HAP-1 (cell line): ENCODE measurements at regions not wholly inside any gene's neighbourhood (a gene's known extent, or its start where the extent isn't known, plus 50 kb on each side); places are given as distances from the start of the nearest gene placed in this dataset.
"Not testable (repeated sequence)": the region's sequence is repeated elsewhere in the genome, so short reads cannot be mapped to it uniquely, and the experiment has no call there.

Experiments
- DNase-seq, 2 experiments: peaks; one replicate each; pipeline ENCODE4 v3.0.0-alpha.2; 2016 to 2020; ENCODE audit warnings: low spot score in 2 of 2
- H3K27me3 ChIP-seq: fragments of 250-450 bp; sonication (Bioruptor Pico); 2 replicates; pipeline ENCODE4 v1.5.1; 2020; ENCODE audit warnings: low read depth, mild to moderate bottlenecking, moderate library complexity
- H3K36me3 ChIP-seq: fragments of 250-450 bp; sonication (Bioruptor Pico); replicated peaks from 2 replicates; pipeline ENCODE4 v1.5.1; 2020; ENCODE audit warnings: mild to moderate bottlenecking
- H3K4me1 ChIP-seq: fragments of 250-450 bp; sonication (Bioruptor Pico); 2 replicates; pipeline ENCODE4 v1.5.1; 2020; ENCODE audit warnings: mild to moderate bottlenecking
- H3K4me3 ChIP-seq: fragments of 250-450 bp; sonication (Bioruptor Pico); 2 replicates; pipeline ENCODE4 v1.5.1; 2020; ENCODE audit warnings: mild to moderate bottlenecking, moderate library complexity
- H3K9me3 ChIP-seq: fragments of 250-450 bp; sonication (Bioruptor Pico); 2 replicates; pipeline ENCODE4 v1.5.1; 2020; ENCODE audit warnings: mild to moderate bottlenecking, moderate library complexity
- in situ Hi-C: fragments of 300-500 bp; cut with MboI; formaldehyde crosslinking; loops from 3 replicates; pipeline ENCODE4 v1.14.3; 2020; ENCODE audit warnings: low sequenced_read_pairs, inconsistent platforms, mixed read lengths

GRCh38 chr9:64370344-64370743, 914.7 kb downstream of the FOXD4L5 start:
- in situ Hi-C loops, H3K4me1 ChIP-seq, H3K36me3 ChIP-seq, H3K9me3 ChIP-seq, H3K4me3 ChIP-seq, DNase-seq, H3K27me3 ChIP-seq: not testable (repeated sequence)

DNA sequence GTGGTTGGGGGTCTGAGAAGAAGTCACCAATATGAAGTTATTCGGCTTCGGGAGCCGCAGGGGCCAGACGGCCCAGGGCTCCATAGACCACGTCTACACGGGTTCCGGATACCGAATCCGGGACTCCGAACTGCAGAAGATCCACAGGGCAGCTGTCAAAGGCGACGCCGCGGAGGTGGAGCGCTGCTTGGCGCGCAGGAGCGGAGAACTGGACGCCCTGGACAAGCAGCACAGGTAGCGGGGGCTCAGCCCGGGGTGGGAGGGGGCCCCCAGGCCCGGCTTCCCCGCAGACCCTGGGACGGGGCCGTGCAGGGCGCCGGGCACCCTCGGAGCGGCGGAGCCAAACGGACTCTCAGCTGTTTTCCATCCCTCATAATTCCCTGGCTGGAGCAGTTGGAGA, 915.4 kb downstream of the FOXD4L5 start:
- H3K36me3 ChIP-seq, H3K27me3 ChIP-seq, H3K9me3 ChIP-seq, in situ Hi-C loops, H3K4me1 ChIP-seq, H3K4me3 ChIP-seq: not testable (repeated sequence)
- peak in 1 of 2 experiments; percentile 13 for DNase-seq

DNA sequence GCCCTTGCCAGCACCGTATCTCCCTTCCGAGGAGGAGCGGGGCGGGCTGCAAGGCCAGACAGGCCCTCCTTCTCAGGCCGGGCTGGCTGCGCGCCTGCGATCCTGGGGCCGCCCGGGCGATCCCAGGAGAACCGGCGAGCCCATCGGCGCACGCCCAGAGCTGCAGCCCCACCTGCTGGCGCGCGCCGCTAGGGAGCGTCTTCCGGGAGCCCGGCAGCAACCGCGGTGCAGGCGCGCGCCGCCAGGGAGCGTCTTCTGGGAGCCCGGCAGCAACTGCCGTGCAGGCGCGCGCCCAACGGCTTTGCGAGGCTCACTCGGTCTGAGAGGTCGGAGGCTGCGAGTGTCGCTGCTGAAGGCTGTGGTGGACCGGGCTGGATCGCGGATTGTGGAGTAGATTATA, 915.9 kb downstream of the FOXD4L5 start:
- H3K4me1 ChIP-seq, H3K9me3 ChIP-seq, in situ Hi-C loops, H3K27me3 ChIP-seq, H3K36me3 ChIP-seq, H3K4me3 ChIP-seq: not testable (repeated sequence)
- DNase-seq: peak in 1 of 2 experiments; percentile 92

GRCh38 chr9:64368644-64368942, 916.4 kb downstream of the FOXD4L5 start:
- H3K4me3 ChIP-seq, H3K36me3 ChIP-seq, H3K27me3 ChIP-seq, H3K9me3 ChIP-seq, DNase-seq, in situ Hi-C loops, H3K4me1 ChIP-seq: not testable (repeated sequence)

DNA sequence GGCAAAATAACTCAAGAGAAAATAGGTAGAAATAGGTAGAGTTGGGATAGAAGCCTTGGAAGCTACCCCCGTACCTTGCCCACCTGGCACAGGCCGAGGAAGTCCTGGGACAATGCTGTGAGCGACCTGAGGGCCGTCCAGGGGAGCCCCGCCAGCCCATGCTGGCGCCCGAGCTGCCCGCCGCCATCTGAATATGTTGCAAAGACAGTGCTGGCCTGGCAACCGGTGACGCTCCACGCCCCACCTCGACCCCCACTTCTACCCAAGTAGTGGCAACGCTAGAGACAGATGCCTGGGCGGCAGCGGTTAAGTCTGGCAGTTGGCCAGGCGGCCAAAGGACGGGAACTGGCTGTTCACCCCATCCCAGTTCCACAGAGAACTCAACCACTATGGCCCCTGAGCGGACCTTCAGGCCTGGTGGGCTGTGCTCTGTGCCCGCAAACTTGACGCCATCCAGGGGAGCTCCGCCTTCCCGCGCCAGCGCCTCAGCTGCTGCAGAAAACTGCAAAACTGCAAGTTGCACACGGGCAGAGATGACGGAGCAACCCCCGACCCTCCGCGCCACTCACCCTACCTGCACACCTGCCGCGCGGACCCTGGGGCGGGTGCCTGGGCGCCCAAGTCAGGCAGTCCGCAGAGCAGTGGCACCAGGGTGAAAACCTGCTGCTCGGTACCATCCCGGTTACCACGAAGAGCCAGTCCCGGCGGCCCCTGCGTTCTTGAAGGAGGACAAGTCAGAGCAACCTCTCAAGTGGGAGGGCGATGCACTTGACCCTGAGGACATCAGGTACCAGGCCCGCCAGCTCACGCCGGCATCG, 917.0 kb downstream of the FOXD4L5 start:
- H3K36me3 ChIP-seq, H3K27me3 ChIP-seq, H3K9me3 ChIP-seq, H3K4me1 ChIP-seq, in situ Hi-C loops: not testable (repeated sequence)
- peak; percentile 2 to 40 for DNase-seq
- 0 out of 2 replicates have a peak overlapping the region, but pooled peaks have one; percentile 12 for H3K4me3 ChIP-seq
